Lower leg skin (tissue), 4 donors: ENCODE measurements at regions not wholly inside any gene's neighbourhood (a gene's known extent, or its start where the extent isn't known, plus 50 kb on each side); places are given as distances from the start of the nearest gene placed in this dataset.

Source experiments
- DNase-seq, 2 donors: peaks; one replicate each; pipeline ENCODE4 v3.0.0-alpha.2; 2019; ENCODE audit warnings: low spot score in 2 of 2
- H3K4me3 ChIP-seq: fragments of 200-600 bp; sonication (generic); 2 replicates; pipeline ENCODE4 v1.5.1; 2017; ENCODE audit warnings: mild to moderate bottlenecking, low read depth; ENCODE audit not compliant: poor library complexity, severe bottlenecking
- POLR2A ChIP-seq, 2 donors: fragments of 450-650 bp; IDR thresholded peaks; one replicate each; pipeline ENCODE4 v1.6.1; 2016 to 2017; ENCODE audit warnings: antibody characterized with exemption in 2 of 2, mild to moderate bottlenecking in 1 of 2, moderate library complexity in 1 of 2
- WGBS, 2 donors: methylation state at CpG; one replicate each; pipeline ENCODE4 v1.1.5; 2018; 5-methylcytosine and 5-hydroxymethylcytosine counted together
- intact Hi-C: fragments of 100-400 bp; cut with DNase I; formaldehyde crosslinking; loops from one replicate; pipeline ENCODE4 v1.15.0; 2023; ENCODE audit warnings: low total_unique reads
- TF ChIP-seq, protein P1 (sequence below), 3 donors: fragments of 450-650 bp; IDR thresholded peaks; one replicate each; pipeline ENCODE4 v1.5.1; 2016; ENCODE audit warnings: antibody characterized with exemption in 3 of 3, mild to moderate bottlenecking in 3 of 3, moderate library complexity in 2 of 3

DNA sequence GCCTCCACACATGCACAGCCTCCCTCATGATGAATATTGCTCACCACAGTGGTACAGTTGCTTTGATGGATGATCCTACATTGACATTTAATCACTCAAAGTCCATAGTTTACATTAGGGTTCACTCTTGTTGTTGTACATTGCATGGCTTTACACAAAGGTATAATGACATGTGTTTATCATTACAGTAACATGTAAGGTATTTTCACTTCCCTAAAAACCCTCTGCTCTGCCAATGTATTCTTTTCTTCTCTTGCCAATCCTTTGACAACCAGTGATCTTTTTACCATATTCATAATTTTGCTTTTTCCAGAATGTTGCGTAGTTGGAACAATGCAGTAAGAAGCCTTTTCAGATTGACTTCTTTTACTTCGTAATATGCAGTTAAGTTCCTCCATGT is 166.6 kb upstream of the KHDRBS2 start:
- H3K4me3 ChIP-seq, result no peak overlapping the region
- intact Hi-C loops, result no loop called here
- TF ChIP-seq, protein P1, sequence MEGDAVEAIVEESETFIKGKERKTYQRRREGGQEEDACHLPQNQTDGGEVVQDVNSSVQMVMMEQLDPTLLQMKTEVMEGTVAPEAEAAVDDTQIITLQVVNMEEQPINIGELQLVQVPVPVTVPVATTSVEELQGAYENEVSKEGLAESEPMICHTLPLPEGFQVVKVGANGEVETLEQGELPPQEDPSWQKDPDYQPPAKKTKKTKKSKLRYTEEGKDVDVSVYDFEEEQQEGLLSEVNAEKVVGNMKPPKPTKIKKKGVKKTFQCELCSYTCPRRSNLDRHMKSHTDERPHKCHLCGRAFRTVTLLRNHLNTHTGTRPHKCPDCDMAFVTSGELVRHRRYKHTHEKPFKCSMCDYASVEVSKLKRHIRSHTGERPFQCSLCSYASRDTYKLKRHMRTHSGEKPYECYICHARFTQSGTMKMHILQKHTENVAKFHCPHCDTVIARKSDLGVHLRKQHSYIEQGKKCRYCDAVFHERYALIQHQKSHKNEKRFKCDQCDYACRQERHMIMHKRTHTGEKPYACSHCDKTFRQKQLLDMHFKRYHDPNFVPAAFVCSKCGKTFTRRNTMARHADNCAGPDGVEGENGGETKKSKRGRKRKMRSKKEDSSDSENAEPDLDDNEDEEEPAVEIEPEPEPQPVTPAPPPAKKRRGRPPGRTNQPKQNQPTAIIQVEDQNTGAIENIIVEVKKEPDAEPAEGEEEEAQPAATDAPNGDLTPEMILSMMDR (IDR thresholded peaks at IDR 0.05), result no peak
- no peak for TF ChIP-seq POLR2A (IDR thresholded peaks at IDR 0.05)
- 49 to 74% methylated on average over 2 of the region's 2 CpGs for WGBS, 2 donors
- DNase-seq, result no peak

DNA sequence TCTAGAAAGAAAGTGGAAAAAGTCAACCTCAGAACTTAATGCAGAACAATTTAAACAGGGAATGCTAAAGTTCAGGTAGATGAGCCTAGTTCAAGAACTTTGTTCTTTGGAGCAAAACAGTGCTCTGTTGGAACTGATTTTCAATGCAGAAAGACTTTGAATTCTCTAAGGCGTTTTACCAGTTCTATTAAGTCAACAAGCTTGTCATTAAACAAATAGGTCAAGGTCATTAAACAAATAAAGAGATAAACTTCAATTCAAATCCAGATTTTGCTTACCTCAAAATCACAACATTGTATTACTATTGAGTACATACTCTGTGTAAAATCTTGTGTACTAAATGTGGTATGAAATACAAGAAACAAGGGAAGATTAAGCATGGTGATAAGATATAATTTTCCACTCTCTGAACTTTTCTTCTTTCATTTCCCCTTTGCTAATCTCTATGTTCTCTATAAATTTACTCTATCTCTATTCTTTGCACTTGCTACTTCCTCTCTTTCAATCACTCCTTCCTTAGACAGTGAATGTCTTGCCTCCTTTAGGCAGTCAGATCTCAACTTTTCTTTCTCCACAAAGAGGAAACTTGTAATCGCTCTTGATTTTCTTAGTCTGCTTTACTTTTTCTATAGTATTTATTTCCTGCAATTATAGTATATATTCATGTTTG is 160.8 kb upstream of the KHDRBS2 start:
- no peak overlapping the region for H3K4me3 ChIP-seq
- intact Hi-C loops, result no loop called here
- no peak for DNase-seq
- WGBS, 2 donors, result 86 to 91% methylated on average over 2 of the region's 2 CpGs
- no peak for TF ChIP-seq POLR2A (IDR thresholded peaks at IDR 0.05)
- TF ChIP-seq, protein P1 (IDR thresholded peaks at IDR 0.05), result no peak

DNA sequence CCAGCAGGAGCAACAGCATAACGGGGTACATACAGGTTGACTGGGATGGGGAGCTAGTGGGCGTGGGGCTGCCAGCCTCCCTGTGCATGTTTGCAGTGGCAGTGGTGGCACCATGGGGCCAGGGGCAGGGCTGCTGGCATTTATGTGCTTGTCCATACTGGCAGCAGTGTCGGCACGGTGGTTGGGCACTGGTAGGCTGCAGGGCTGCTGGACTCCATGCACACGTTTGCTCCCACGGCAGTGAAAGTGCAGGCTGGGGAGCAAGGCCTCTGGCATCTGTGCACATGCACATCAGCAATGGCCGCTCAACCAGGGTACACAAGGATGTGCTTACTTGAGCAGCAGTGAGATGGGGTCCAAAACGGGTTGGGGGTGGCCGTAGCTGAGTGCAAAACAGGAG is 159.5 kb upstream of the KHDRBS2 start:
- intact Hi-C loops, result no loop called here
- WGBS, 2 donors, result 83 to 87% methylated on average over 7 to 9 of the region's 9 CpGs
- H3K4me3 ChIP-seq, result no peak overlapping the region
- peak in 1 of 2 donors; percentile 80 for DNase-seq
- TF ChIP-seq POLR2A (IDR thresholded peaks at IDR 0.05), result no peak

DNA sequence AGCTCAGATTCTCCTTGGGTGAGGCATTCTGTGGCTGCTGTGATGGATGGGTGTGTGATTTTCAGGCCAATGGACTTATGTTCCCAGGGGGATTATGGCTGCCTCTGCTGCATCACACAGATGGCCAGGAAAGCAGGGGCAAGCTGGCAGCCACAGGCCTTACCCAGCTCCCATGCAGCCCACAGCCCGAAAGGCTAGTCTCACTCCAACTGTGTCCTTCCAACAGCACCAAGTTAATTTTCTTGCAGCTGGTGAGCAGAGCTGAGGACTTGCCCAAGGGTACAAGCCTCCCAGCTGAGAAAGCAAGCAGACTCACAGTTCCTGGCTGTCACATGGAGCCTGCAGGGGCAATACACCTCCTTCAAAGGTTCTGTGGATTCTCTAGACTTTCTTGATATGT is 155.2 kb upstream of the KHDRBS2 start:
- H3K4me3 ChIP-seq, result no peak overlapping the region
- 100% methylated on average over 1 of the region's 1 CpG for WGBS, 2 donors
- no peak for TF ChIP-seq POLR2A (IDR thresholded peaks at IDR 0.05)
- TF ChIP-seq, protein P1 (IDR thresholded peaks at IDR 0.05), result no peak
- intact Hi-C loops, result no loop called here
- peak in 1 of 2 donors; percentile 72 for DNase-seq

DNA sequence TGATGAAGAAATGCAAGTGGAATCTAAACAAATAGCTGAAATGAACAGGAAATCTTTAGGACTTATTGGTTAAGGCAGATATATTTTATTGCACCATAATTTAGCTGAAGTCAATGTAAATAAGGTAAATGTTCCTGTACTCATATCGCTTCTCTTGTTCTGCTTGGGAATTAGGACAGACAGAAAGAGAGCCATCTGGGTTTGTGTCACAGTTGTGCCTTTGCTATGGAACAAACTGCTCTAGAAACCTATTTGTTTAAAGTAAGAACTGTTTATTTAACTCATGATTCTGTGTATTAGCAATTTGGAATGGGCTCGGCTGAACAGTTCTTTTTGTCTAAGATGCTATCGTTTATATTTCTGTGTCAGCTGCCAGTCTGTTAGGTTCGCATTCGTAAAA is 143.8 kb upstream of the KHDRBS2 start:
- WGBS, 2 donors, result 86 to 92% methylated on average over 5 of the region's 5 CpGs
- no peak overlapping the region for H3K4me3 ChIP-seq
- no peak for TF ChIP-seq POLR2A (IDR thresholded peaks at IDR 0.05)
- TF ChIP-seq, protein P1 (IDR thresholded peaks at IDR 0.05), result no peak
- intact Hi-C loops, result no loop called here
- no peak for DNase-seq

DNA sequence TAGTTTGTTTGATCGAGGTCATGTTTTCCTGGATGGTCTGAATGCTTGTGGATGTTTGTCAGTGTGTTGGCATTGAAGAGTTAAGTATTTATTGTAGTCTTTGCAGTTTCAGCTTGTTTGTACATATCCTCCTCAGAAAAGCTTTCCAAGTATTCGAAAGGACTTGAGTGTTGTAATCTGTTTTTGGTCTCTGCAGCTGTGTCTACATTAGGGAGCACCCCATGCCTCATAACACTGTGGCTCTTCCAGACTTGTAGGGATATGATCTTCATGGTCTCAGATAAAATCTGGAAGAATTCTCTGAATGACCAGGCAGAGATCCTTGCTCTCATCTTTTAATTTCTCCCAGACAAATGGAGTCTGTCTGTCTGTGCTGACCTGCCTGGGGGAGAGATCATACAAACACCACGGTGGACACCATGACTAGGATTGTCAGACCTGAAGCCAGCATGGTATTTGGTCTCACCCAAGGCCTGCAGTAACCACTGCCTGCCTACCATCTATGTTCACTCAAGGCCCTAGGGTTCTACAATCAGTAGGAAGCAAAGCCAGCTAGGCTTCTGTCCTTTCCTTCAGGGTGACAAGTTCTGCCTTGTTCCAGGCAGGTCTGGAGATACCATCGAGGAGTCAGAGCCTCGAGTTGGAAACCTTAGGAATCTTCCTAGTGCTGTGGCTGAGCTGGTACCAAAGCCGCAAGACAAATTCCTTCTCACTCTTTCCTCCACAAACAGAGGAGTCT is 114.7 kb upstream of the KHDRBS2 start:
- intact Hi-C loops, result no loop called here
- whole genome bisulfite sequencing, 2 donors, result 72 to 76% methylated on average over 6 of the region's 6 CpGs

More for the DNA sequence above, 114.7 kb upstream of the KHDRBS2 start:
- H3K4me3 ChIP-seq, result no peak overlapping the region
- no peak for TF ChIP-seq POLR2A (IDR thresholded peaks at IDR 0.05)
- TF ChIP-seq, protein P1 (IDR thresholded peaks at IDR 0.05), result no peak
- no peak for DNase-seq
